Activated CD8-positive, alpha-beta memory T cell treated with anti-CD3 and anti-CD28 coated beads, Interleukin-2, amount 50 U/mL, for 4 hours (primary cell): ENCODE measurements at regions not wholly inside any gene's neighbourhood (a gene's known extent, or its start where the extent isn't known, plus 50 kb on each side); places are given as distances from the start of the nearest gene placed in this dataset.

ENCODE experiments used
- DNase-seq: peaks from one replicate; pipeline ENCODE4 v3.0.0-alpha.2; 2020

DNA sequence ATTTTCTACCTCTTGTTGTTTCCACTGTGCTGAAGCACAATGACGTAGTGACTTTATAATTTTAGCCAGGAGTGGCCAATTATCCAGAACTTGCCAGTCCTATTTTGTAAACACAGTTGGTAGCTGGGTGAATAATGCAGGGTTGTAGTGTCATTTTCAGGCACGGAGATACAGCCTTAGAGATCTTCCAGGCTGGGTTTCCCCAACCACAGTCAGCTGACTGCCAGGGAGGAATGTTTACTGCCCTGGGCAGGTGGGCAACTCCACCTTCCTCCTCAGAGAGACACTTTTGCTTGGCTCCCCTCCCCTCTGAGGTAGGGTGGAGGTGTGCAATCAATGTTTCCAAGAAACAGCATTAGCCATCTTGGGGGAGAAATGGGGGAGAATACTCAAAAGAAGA, 228.1 kb upstream of the NR4A3 start:
- DNase-seq, result no peak

- DNase-seq, result no peak
Measured at GRCh38 chr9:99594056-99594780, 227.5 kb upstream of the NR4A3 start.

DNA sequence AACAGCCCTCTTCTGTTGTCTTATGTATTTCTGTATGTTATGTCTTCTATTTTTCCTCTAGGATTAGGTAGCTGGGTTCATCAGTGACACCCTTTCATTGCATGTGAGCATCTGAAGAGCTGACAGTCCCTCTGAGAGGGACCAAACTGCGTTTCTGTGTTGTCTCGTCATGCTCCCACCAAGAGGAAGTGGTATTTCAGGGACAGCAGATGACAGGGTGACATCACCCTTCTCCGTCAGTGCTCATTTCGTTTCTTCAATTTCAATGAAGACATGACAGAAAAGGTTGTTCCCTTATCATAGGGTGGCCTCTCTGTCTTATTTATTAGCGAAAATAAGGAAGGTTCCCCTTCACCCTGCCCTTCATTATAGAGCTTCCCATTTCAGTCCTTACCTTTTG, 225.9 kb upstream of the NR4A3 start:
- DNase-seq, result no peak

GRCh38 chr9:99601571-99602111, 220.0 kb upstream of the NR4A3 start:
- no peak for DNase-seq

GRCh38 chr9:99602854-99603253, 218.8 kb upstream of the NR4A3 start:
- DNase-seq, result no peak

DNA sequence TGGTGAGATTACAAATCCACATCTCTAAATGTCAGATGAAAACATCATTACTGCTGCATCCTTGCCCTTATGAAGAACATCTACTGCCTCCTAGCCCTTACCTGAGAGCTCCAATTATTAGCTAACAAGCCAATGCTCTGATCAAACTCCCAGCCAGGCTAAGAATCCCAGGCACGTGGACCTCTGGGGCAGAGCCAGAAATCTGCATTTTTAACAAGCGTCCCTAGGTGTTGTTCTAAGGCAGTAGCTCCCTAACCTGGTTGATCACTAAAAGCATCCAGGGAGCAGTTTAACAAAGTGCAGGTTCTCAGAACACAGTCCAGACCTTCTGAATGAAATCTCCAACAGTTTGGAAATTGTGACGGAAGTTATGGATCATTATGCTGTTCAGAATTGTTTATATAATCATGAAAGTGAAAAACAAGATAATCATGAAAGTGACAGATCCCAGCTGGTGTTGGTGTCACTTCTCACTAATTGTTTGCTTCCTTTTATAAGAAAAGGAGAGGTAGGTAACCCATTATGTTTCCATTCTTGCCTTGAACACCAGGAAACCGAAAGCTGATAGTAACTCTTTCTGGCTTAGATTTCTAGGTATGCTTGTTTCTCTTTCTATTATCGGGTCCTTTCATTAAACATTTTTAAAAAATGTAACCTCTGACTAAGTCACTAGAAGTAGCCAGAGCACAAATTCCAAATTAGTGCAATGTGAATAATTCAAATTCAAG, 216.5 kb upstream of the NR4A3 start:
- DNase-seq, result no peak

- DNase-seq, result no peak
Measured at GRCh38 chr9:99606296-99606695, 215.4 kb upstream of the NR4A3 start.

GRCh38 chr9:99606957-99607356, 214.7 kb upstream of the NR4A3 start:
- DNase-seq, result no peak

DNA sequence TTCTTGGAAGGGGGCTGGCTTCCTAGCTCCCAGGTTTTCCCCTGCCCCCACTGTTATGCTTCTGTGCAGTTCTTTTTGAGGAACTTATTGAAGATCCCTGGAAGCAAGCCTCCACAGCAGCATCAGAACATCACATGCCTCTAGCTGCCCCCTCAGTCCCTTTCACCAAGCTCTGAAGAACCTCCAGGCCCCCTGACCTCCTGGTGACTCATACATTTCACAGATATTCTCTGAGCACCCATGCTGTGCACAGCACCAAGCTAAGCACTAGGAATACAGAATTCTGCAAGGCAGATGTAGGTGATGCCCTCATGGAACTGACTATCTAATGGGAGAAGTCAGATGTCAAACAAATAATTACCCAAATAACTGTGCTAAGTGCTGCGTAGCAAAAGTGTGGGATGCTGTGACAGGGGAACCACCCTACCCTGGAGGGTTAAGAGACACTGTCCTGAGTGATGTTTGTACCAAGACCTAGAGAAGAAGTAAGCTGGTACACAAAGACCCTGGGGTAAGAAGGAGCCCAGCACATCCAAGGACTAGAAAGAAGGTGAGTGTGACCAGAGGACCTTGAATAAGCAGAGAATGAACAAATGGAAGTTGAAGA, 213.7 kb upstream of the NR4A3 start:
- DNase-seq, result no peak

DNA sequence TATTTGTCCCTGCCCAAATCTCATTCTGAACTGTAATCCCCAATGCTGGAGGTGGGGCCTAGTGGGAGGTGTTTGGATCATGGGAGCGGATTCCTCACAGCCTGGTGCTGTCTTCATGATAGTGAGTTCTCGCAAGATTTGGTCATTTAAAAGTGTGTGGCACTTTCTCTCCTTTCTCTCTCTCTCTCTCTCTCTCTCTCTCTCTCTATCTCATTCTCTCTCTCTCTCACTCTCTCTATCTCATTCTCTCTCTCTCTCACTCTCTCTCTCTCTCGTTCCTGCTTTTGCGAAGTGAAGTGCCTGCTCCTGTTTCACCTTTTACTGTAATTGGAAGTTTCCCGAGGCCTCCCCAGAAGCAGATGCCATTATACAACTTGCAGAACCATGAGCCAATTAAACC, 207.3 kb upstream of the NR4A3 start:
- no peak for DNase-seq

- DNase-seq, result no peak
Measured at GRCh38 chr9:99621040-99621439, 200.6 kb upstream of the NR4A3 start.

GRCh38 chr9:99622679-99623078, 199.0 kb upstream of the NR4A3 start:
- DNase-seq, result no peak

GRCh38 chr9:99623780-99624364, 197.8 kb upstream of the NR4A3 start:
- no peak for DNase-seq

GRCh38 chr9:99624499-99625233, 197.0 kb upstream of the NR4A3 start:
- no peak for DNase-seq

GRCh38 chr9:99626426-99626825, 195.3 kb upstream of the NR4A3 start:
- DNase-seq, result no peak

DNA sequence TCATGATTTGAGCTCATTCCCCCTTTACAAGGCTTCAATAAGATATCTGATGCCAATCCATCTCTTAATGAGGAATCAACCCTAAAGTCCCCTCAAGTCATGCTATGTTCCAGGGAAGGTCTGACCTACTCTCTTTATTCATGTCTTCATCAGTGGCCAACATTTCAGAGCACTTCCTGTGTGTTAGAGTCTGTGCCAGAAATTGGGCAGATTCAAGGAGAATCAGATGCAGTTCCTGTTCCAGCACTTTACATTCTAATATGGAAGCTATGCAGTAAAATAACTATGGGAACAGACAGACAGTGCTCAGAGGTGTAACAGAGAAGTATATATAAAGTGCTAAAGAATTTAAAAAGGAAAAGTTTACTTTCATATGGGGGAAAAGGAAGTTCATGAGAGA, 193.4 kb upstream of the NR4A3 start:
- no peak for DNase-seq

DNA sequence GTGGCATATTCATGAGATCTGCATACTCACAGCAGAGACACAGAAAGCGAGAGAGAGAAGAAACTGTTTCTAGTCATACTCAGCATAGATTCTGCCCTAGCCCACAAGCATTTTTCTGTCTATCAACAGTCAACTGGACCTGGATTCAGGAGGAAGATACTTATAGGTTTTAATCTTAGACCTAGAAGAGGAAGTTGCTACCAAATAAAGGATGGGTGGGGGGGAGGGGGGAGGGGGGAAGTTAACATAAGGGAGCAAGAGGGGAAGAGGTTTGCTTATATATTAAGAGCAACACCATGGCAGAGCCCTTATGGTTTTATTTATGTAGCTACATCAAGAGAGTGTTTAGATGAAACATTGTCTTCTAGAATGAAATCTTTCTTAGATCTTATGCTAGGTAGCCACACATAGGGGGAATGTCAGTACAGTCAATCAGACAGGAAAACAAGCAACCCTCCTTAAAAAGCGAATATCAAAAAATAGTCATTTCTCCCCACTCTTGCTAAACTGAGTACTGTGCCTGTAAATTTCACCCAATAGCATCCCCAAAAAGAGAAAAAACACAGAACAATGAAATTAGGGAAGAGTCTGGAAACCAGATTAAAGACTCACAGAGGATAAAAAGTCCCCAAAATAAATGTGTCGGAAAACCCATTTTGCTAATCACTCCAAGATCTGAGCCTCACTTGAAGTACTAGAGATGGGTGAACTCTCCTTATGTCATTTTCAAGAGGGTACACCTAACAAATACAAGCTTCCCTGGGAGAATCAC, 192.7 kb upstream of the NR4A3 start:
- no peak for DNase-seq

GRCh38 chr9:99632349-99633038, 189.2 kb upstream of the NR4A3 start:
- no peak for DNase-seq

- no peak for DNase-seq
Measured at GRCh38 chr9:99633265-99633664, 188.4 kb upstream of the NR4A3 start.

- DNase-seq, result no peak
Measured at GRCh38 chr9:99634186-99634585, 187.5 kb upstream of the NR4A3 start.

- no peak for DNase-seq
Measured at GRCh38 chr9:99635032-99635431, 186.7 kb upstream of the NR4A3 start.
